HG02571 (cell line): ENCODE measurements at regions not wholly inside any gene's neighbourhood (a gene's known extent, or its start where the extent isn't known, plus 50 kb on each side); places are given as distances from the start of the nearest gene placed in this dataset.

Source experiments
- ATAC-seq: cut with Tn5 transposase; IDR thresholded peaks from one replicate; pipeline ENCODE4 v1.9.1; 2021; ENCODE audit warnings: mild to moderate bottlenecking, moderate library complexity; ENCODE audit not compliant: unreplicated experiment

- no peak for ATAC-seq
These were observed 152.9 kb downstream of the CBLN1 start for GRCh38 chr16:49128740-49129139.

GRCh38 chr16:49127103-49127502 lies 154.5 kb downstream of the CBLN1 start:
- ATAC-seq: no peak

- no peak for ATAC-seq
These were observed 160.0 kb downstream of the CBLN1 start for GRCh38 chr16:49121636-49122035.

DNA sequence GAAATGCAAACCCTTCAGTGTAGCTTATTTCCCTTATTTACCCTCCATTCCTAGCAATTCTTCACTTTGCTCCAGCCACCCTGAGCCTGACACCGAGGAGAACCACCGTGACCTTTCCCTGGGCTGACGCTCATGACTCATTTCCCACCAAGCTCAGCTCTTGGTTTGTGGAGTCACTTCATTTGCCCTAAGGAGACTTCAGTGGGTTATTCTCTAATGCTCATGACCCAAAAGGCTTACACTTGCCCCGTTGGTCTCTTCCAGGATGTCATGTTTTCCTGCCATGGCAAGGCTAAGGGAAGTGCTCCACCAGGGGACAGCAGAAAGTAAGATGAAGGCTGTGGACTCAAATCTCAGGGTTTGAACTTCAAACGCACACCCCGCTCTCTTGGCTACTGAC lies 161.0 kb downstream of the CBLN1 start:
- no peak for ATAC-seq

DNA sequence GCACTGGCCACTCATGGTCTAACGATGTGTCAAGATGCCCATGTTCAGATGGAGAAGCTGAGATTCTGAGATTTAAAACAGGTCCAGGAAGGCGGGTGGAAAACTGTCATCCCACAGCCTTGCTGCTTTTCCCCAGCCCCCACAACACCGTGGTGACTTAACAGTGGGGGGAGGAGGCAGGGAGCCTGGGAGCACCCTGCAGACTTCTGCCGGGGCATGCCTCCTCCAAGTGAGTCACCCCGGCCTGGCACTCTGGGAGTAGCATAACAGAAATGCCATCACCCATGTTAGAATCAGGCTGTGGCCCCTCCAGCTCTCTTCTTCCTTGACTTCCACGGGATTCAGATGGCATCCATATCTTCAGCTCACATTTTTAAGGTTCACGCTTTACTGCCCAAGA lies 164.8 kb downstream of the CBLN1 start:
- no peak for ATAC-seq

DNA sequence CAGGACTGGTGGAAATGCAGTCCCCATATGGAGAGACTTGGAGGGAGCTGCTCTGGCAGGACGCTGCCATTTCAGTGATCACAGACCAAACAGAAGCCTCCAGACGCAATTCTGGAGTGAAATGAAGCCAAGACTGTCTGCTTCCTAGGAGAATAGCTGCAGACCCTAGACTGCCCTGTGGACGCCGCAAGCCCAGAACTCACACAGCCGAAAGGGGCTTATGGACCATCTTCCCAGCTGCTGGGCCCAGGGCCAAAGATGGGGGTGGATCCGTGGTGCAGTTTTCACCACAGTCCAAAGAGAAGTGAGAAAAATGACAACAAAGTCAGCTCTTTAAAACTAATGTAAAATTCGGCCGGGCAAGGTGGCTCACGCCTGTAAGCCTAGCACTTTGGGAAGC lies 165.7 kb downstream of the CBLN1 start:
- no peak for ATAC-seq

DNA sequence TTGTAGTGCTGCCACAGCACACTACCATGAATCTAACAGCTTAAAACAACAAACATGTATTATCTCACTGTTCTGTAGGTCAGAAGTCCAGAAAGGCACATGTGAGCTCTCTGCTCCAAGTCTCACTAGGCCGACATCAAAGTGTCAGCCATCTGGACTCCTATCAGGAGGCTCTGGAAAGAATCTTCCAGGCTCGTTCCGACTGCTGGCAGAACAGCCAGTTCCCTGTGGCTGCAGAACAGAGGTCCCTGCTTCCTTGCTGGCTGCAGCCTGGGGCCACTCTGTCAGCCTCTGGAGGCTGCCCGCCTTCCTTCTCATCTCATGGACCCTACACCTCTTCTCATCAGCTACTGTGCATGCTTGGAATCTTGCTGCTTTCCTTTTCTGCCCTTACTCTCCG lies 168.9 kb downstream of the CBLN1 start:
- no peak for ATAC-seq

DNA sequence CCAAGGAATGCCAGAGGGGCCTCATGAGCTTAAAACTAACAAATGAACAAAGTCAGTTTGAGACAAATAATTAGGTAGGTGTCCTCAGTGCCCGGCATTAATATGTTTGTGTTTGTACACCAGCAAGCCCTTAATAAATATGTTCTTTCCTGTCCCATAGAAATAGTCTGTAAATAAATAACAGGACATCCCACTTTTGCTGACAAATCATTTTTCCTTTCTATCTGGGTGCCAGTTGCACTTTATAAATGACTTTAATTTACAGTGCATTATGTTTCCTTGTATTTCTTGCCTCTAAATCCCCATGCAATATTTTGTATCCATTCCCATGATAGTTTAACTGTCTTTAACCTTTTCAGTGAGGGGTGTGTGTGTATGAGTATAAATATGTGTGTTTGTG lies 170.3 kb downstream of the CBLN1 start:
- no peak for ATAC-seq

DNA sequence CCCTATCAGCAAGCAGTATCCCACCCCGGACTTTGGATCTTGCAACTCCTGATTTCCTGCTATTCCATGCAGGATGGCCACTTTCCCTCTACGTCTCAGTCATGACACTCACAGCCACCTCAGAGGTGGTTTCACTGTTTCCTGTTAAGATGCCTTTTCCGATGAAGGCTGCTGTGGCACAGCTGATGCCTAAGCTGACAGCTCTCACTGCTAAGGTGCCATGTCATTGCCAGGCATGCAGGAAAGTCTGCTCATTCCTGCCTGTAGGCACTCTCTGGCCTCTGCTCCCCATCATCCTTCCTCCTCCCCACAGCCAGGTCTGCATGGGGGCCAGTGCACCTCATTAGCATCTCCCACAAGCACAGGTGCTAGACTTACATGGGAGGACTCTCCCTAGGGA lies 173.0 kb downstream of the CBLN1 start:
- ATAC-seq: no peak

GRCh38 chr16:49103298-49103697 lies 178.3 kb downstream of the CBLN1 start:
- no peak for ATAC-seq

DNA sequence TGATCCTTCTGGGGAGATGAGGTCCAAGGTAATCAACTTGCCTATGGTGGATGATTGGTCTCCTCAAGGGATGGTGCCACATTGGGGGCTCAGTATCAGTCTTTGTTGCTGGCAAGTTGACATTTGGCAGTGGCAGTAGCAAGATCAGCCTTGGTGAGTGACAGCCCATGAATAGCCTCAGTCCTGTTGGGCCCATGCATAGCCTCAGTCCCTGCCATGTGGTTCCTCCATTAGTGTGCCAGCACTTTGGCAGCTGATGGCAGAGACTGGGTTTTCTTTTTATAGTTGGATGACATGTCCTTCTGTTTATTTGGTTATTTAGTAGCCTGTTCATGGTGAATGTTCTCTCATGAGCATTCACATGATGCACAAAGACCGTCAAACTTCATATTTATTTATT lies 179.6 kb downstream of the CBLN1 start:
- ATAC-seq: no peak

DNA sequence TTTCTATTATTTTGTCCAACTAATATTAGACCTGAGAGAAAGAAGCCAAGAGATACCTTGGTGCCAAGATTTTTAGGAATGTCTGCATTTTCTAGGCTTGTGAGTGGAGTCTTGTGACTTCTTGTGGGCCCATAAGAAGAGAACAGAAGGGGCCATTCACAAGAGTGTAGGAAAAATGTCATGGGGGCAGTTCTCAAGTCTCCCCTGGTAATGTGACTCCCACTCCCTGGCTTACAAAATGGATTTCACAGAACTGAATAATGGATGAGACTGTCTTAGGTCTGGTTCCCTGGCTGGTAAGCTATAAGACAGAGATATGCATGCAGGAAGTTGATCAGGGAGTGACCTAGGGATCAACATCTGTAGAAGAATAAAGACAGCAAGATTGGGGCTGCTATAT lies 181.3 kb downstream of the CBLN1 start:
- ATAC-seq: no peak

GRCh38 chr16:49097964-49098363 lies 183.7 kb downstream of the CBLN1 start:
- no peak for ATAC-seq

GRCh38 chr16:49096176-49096945 lies 185.3 kb downstream of the CBLN1 start:
- ATAC-seq: no peak

DNA sequence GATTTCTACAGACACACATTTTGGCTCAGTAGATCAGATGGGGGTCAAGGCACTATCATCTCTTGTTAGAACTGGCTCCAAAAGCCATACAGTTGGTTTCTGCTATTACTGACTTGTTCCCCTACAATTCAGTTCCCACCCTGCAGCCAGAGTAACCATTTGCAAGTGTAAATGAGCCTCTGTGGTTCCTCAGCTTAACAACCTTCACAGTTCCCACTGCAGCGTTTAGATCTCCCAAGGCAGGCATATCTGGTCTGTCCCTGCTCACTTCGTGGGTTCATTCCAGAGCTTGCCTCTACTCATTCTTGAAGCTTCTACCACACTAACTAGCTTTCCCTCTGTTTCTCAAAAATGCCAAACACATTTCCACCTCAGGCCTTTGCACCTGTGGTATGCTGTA lies 186.1 kb downstream of the CBLN1 start:
- ATAC-seq: no peak

- no peak for ATAC-seq
These were observed 187.2 kb downstream of the CBLN1 start for GRCh38 chr16:49094471-49094870.

DNA sequence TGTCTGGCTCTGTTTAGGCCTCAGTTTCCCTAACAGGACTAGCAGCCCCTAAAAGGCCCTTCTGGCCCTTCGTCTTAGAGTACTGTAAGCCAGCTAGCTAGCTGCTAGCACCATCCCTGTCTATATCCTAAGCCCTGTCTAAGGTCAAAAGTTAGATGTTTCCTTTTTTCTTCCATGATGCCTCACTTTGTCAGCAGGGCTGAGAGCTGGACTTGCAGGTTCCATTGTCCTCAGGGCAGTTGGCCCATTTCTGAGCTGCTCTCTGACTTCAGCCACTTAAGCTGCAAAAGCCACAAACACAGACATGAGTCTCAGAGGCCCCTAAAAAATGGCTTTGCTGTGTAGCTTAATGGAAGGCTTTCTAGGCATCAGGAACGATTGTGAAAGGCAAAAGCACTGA lies 187.7 kb downstream of the CBLN1 start:
- no peak for ATAC-seq

GRCh38 chr16:49092704-49093103 lies 188.9 kb downstream of the CBLN1 start:
- ATAC-seq: no peak

DNA sequence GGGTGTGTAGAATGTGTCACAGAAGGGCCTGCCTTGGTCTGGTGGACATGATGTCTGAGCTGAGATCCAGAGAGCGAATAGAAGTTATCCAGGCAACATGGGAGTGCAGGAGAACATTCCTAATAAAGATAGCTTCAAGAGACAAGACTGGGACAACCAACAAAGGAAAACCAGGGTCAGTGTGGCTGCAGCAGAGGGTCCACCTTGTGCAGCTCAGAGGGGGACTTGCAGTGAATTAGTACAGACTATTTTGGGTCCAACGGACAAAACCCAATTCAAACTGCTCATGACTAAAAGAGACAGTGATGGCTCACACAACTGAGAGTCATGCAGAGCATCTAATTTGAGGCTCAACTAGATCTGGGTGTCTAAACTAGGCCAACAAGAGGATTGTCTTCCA lies 192.1 kb downstream of the CBLN1 start:
- ATAC-seq: no peak

- ATAC-seq: no peak
These were observed 192.6 kb downstream of the CBLN1 start for GRCh38 chr16:49089039-49089438.

DNA sequence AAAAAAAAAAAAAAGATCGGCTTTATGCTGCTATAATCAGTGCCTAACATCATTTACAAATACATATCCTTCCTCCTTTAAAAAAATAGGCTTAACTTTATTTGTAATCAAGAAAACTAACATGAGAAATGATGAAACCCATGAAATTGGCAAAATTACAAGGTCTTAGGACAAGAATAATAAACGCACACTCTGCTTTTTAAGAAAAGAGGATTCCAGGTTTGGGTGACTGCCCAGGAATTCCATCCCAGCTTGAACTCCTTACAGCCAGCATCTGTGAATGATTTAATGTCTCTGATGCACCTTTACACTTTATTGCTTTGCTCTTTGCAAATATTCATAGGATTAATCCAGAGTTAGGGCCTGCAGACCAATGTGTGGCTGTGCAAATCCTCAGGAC lies 196.0 kb downstream of the CBLN1 start:
- no peak for ATAC-seq

DNA sequence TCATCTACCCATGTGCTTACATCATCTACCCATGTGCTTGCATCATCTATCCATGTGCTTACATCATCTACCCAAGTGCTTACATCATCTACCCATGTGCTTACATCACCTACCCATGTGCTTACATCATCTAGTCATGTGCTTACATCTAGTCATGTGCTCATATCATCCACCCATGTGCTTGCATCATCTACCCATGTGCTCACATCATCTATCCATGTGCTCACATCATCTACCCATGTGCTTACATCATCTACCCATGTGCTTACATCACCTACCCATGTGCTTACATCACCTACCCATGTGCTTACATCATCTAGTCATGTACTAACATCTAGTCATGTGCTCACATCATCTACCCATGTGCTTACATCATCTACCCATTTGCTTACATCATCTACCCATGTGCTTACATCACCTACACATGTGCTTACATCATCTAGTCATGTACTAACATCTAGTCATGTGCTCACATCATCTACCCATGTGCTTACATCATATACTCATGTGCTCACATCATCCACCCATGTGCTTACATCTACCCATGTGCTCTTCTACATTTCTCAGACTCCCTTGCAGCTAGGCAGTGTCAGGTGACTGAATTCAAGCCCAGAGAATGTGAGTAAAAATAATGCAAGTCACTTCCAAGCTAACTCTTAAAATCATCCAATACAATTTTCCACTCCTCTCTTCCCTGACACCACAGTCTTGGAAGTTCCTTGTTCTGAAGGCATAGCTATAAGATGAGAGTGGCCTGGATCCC lies 196.8 kb downstream of the CBLN1 start:
- no peak for ATAC-seq

DNA sequence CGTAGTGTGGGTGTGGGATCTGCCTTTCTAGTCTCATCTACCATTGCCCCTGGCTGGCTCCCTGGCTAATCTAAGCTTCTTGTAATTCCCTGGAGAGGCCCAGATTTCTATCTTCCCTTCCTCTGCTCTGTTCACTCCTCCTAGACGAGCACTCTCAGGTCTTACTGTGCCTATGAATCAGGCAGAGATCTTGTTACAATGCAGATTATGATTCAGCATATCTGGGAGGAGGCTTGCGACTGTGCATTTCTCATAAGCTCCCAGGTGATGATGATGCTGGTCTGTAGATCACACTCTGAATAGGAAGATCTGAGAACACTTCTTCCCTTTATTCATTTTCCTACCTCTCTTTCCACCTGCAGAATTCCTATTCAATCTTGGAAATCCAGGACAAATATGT lies 200.1 kb downstream of the CBLN1 start:
- ATAC-seq: no peak
